Neural cell (in vitro differentiated cells): ENCODE measurements at regions not wholly inside any gene's neighbourhood (a gene's known extent, or its start where the extent isn't known, plus 50 kb on each side); places are given as distances from the start of the nearest gene placed in this dataset.

Source experiments
- CTCF ChIP-seq: fragments of 450-650 bp; IDR thresholded peaks from 2 replicates; pipeline ENCODE4 v1.5.1; 2014; ENCODE audit warnings: antibody characterized with exemption, mild to moderate bottlenecking, moderate library complexity; ENCODE audit not compliant: poor library complexity, severe bottlenecking
- EZH2 ChIP-seq: fragments of 200-600, 300-800 bp; shearing (Covaris generic), sonication (generic); IDR thresholded peaks from 2 replicates; pipeline ENCODE4 v1.6.1; 2014; ENCODE audit warnings: antibody characterized with exemption, low read length, borderline replicate concordance, mild to moderate bottlenecking; ENCODE audit not compliant: insufficient read depth, poor library complexity, severe bottlenecking
- MXI1 ChIP-seq: fragments of 450-650 bp; conservative IDR thresholded peaks from 2 replicates; pipeline ENCODE4 v1.6.1; 2014; ENCODE audit warnings: antibody characterized with exemption, mild to moderate bottlenecking; ENCODE audit not compliant: poor library complexity, severe bottlenecking
- POLR2AphosphoS5 ChIP-seq: IDR thresholded peaks from 2 replicates; pipeline ENCODE4 v1.6.1; 2012
- RAD21 ChIP-seq: fragments of 450-650 bp; conservative IDR thresholded peaks from 2 replicates; pipeline ENCODE4 v1.6.1; 2014; ENCODE audit warnings: antibody characterized with exemption, mild to moderate bottlenecking, moderate library complexity
- TAF1 ChIP-seq: IDR thresholded peaks from 2 replicates; pipeline ENCODE4 v1.6.1; 2012; ENCODE audit warnings: low read depth
- TF ChIP-seq, protein P1 (sequence below): IDR thresholded peaks from 2 replicates; pipeline ENCODE4 v1.6.1; 2012; ENCODE audit warnings: borderline replicate concordance

GRCh38 chr6:81813305-81813704, 60.8 kb upstream of the TENT5A start:
- TF ChIP-seq CTCF (no peak), MXI1 (no peak), RAD21 (no peak), POLR2AphosphoS5 (no peak), EZH2 (no peak), TAF1 (no peak)
- TF ChIP-seq, protein P1, sequence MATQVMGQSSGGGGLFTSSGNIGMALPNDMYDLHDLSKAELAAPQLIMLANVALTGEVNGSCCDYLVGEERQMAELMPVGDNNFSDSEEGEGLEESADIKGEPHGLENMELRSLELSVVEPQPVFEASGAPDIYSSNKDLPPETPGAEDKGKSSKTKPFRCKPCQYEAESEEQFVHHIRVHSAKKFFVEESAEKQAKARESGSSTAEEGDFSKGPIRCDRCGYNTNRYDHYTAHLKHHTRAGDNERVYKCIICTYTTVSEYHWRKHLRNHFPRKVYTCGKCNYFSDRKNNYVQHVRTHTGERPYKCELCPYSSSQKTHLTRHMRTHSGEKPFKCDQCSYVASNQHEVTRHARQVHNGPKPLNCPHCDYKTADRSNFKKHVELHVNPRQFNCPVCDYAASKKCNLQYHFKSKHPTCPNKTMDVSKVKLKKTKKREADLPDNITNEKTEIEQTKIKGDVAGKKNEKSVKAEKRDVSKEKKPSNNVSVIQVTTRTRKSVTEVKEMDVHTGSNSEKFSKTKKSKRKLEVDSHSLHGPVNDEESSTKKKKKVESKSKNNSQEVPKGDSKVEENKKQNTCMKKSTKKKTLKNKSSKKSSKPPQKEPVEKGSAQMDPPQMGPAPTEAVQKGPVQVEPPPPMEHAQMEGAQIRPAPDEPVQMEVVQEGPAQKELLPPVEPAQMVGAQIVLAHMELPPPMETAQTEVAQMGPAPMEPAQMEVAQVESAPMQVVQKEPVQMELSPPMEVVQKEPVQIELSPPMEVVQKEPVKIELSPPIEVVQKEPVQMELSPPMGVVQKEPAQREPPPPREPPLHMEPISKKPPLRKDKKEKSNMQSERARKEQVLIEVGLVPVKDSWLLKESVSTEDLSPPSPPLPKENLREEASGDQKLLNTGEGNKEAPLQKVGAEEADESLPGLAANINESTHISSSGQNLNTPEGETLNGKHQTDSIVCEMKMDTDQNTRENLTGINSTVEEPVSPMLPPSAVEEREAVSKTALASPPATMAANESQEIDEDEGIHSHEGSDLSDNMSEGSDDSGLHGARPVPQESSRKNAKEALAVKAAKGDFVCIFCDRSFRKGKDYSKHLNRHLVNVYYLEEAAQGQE = no peak
